Trophoblast cell (in vitro differentiated cells and primary cell): ENCODE measurements at regions not wholly inside any gene's neighbourhood (a gene's known extent, or its start where the extent isn't known, plus 50 kb on each side); places are given as distances from the start of the nearest gene placed in this dataset.
A peak's percentile ranks its signal among the peaks of the same experiment; 100 is the strongest.

Experiments
- DNase-seq, 2 donors: peaks; one replicate each; pipeline ENCODE4 v3.0.0-alpha.2; 2016
- H2AFZ ChIP-seq: 2 replicates; pipeline ENCODE4 v1.6.1; 2013; ENCODE audit warnings: low read length, moderate library complexity, mild to moderate bottlenecking; ENCODE audit not compliant: insufficient read depth, poor library complexity
- H2AK5ac ChIP-seq: 2 replicates; pipeline ENCODE4 v1.6.1; 2013; ENCODE audit warnings: mild to moderate bottlenecking, low read length
- H2BK120ac ChIP-seq: 2 replicates; pipeline ENCODE4 v1.6.1; 2013; ENCODE audit warnings: low read length, mild to moderate bottlenecking, moderate library complexity; ENCODE audit not compliant: insufficient read depth, poor library complexity
- H2BK12ac ChIP-seq: 2 replicates; pipeline ENCODE4 v1.6.1; 2013; ENCODE audit warnings: mild to moderate bottlenecking, low read length, moderate library complexity
- H2BK5ac ChIP-seq: 2 replicates; pipeline ENCODE4 v1.6.1; 2013; ENCODE audit warnings: low read length, low read depth, moderate library complexity, mild to moderate bottlenecking; ENCODE audit not compliant: poor library complexity
- H3K14ac ChIP-seq: 2 replicates; pipeline ENCODE4 v1.6.1; 2013; ENCODE audit warnings: mild to moderate bottlenecking, low read length
- H3K18ac ChIP-seq: 2 replicates; pipeline ENCODE4 v1.6.1; 2013; ENCODE audit warnings: mild to moderate bottlenecking, low read length
- H3K23ac ChIP-seq: 2 replicates; pipeline ENCODE4 v1.6.1; 2013; ENCODE audit warnings: low read length
- H3K27ac ChIP-seq: 2 replicates; pipeline ENCODE4 v1.5.1; 2013; ENCODE audit warnings: low read depth, mild to moderate bottlenecking, inconsistent platforms, low read length, moderate library complexity
- H3K27me3 ChIP-seq: 2 replicates; pipeline ENCODE4 v1.6.1; 2013; ENCODE audit warnings: inconsistent platforms, mild to moderate bottlenecking, low read length, moderate library complexity; ENCODE audit not compliant: insufficient read depth
- H3K36me3 ChIP-seq, 2 experiments: 1 replicate in 1 of 2; 2 replicates in 1 of 2; pipeline ENCODE4 v1.6.1; 2013; ENCODE audit warnings: low read length in 2 of 2, mild to moderate bottlenecking in 2 of 2, moderate library complexity in 1 of 2; ENCODE audit not compliant: insufficient read depth in 2 of 2, control insufficient read depth in 1 of 2
- H3K4ac ChIP-seq: 2 replicates; pipeline ENCODE4 v1.6.1; 2013; ENCODE audit warnings: low read depth, mild to moderate bottlenecking, low read length, moderate library complexity
- H3K4me1 ChIP-seq, 2 experiments: 1 replicate in 1 of 2; 2 replicates in 1 of 2; pipeline ENCODE4 v1.6.1; 2013; ENCODE audit warnings: low read length in 2 of 2, mild to moderate bottlenecking in 2 of 2, moderate library complexity in 1 of 2; ENCODE audit not compliant: insufficient read depth in 2 of 2, control insufficient read depth in 1 of 2
- H3K4me2 ChIP-seq: 2 replicates; pipeline ENCODE4 v1.6.1; 2013; ENCODE audit warnings: inconsistent platforms, mild to moderate bottlenecking, low read length, moderate library complexity
- H3K4me3 ChIP-seq: 2 replicates; pipeline ENCODE4 v1.5.1; 2013; ENCODE audit warnings: mild to moderate bottlenecking, low read depth, low read length, inconsistent platforms
- H3K79me1 ChIP-seq: one replicate; pipeline ENCODE4 v1.6.1; 2013; ENCODE audit warnings: low read length
- H3K79me2 ChIP-seq: 2 replicates; pipeline ENCODE4 v1.6.1; 2013; ENCODE audit warnings: low read length, mild to moderate bottlenecking; ENCODE audit not compliant: control insufficient read depth, insufficient read depth, poor library complexity
- H3K9ac ChIP-seq: 2 replicates; pipeline ENCODE4 v1.6.1; 2013; ENCODE audit warnings: mild to moderate bottlenecking, low read length
- H3K9me3 ChIP-seq: 2 replicates; pipeline ENCODE4 v1.6.1; 2013; ENCODE audit warnings: low read depth, mild to moderate bottlenecking, control low read depth, inconsistent platforms, low read length; ENCODE audit not compliant: insufficient read depth
- H4K12ac ChIP-seq: 2 replicates; pipeline ENCODE4 v1.6.1; 2013; ENCODE audit warnings: low read depth, mild to moderate bottlenecking, low read length, moderate library complexity
- H4K8ac ChIP-seq: 2 replicates; pipeline ENCODE4 v1.6.1; 2013; ENCODE audit warnings: low read depth, mild to moderate bottlenecking, low read length, moderate library complexity
- H4K91ac ChIP-seq: one replicate; pipeline ENCODE4 v1.6.1; 2013; ENCODE audit warnings: low read depth, mild to moderate bottlenecking, low read length, moderate library complexity
- WGBS: extraction: QIAGEN DNeasy Blood & Tissue Kit; methylation state at CpG from one replicate; pipeline ENCODE4 v1.1.7; 2013; ENCODE audit warnings: missing lambda C conversion rate; ENCODE audit not compliant: insufficient read length, insufficient coverage; ENCODE audit errors: extremely low coverage; 5-methylcytosine and 5-hydroxymethylcytosine counted together

DNA sequence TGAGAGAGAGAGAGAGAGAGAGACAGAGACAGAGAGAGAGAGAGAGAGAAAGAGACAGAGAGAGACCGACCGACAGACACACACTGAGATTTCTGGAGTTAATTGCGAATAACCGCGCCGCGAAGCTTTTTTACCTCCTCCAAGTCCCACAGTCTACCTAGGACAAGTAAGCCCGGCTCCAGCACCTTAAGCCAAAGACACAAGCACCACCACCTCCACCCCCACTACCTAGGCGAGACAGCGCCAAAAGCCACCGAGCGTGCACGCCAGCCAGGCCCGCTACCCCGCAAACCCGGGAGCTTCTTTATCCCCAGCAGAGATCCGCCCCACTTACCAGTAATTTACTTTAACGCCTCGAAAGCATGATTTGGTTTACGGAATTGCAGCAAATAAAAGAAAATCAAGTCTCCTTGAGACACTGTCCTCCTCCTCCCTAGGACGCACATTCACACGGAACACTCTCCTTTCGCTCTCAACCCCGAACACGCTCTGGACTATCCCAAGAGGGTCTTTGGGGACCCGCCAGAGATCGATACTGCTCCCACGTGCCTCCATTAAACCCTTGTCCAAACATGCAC, 649.6 kb upstream of the DIPK2B start:
- peak overlapping the region; percentile 61 for H4K91ac ChIP-seq
- DNase-seq, result peak in 1 of 2 donors; percentile 3
- H3K4me1 ChIP-seq, result peaks cover 0 to 2% of the 10 kb centered on the region in 2 experiments
- peak overlapping the region; percentile 85 for H3K9ac ChIP-seq
- no peak overlapping the region for H2BK12ac ChIP-seq
- H3K9me3 ChIP-seq, result no peaks in the 10 kb centered on the region
- H2BK120ac ChIP-seq, result peak overlapping the region; percentile 10
- peak overlapping the region; percentile 44 for H4K12ac ChIP-seq
- no CpG with 5 or more reads among the region's 28 CpGs for whole genome bisulfite sequencing
- H3K4me2 ChIP-seq, result peak overlapping the region; percentile 64
- peak overlapping the region; percentile 79 for H3K4me3 ChIP-seq
- peak overlapping the region; percentile 53 for H4K8ac ChIP-seq
- H3K27me3 ChIP-seq, result no peaks in the 10 kb centered on the region
- H3K14ac ChIP-seq, result peak overlapping the region; percentile 55
- peaks cover 16% of the 10 kb centered on the region for H3K79me2 ChIP-seq
- no peak overlapping the region for H3K23ac ChIP-seq
- H3K36me3 ChIP-seq, result peaks cover 10% of the 10 kb centered on the region in 2 experiments
- H3K79me1 ChIP-seq, result peaks cover 19% of the 10 kb centered on the region
- peak overlapping the region; percentile 71 for H2AFZ ChIP-seq
- peak overlapping the region; percentile 35 for H3K4ac ChIP-seq
- H3K27ac ChIP-seq, result peak overlapping the region; percentile 80
- H2BK5ac ChIP-seq, result peak overlapping the region; percentile 87
- H2AK5ac ChIP-seq, result no peak overlapping the region
- peak overlapping the region; percentile 86 for H3K18ac ChIP-seq

- H3K9me3 ChIP-seq, result no peaks in the 10 kb centered on the region
- H2BK12ac ChIP-seq, result no peak overlapping the region
- no peaks in the 10 kb centered on the region for H3K27me3 ChIP-seq
- no peak overlapping the region for H2BK5ac ChIP-seq
- no peak overlapping the region for H2AFZ ChIP-seq
- no peak overlapping the region for H3K4ac ChIP-seq
- H2AK5ac ChIP-seq, result no peak overlapping the region
- H3K79me2 ChIP-seq, result peaks cover 16% of the 10 kb centered on the region
- peak overlapping the region; percentile 64 for H3K4me2 ChIP-seq
- H3K36me3 ChIP-seq, result peaks cover 12 to 14% of the 10 kb centered on the region in 2 experiments
- H3K27ac ChIP-seq, result no peak overlapping the region
- WGBS, result no CpG with 5 or more reads among the region's 9 CpGs
- no peak overlapping the region for H4K91ac ChIP-seq
- no peak overlapping the region for H3K23ac ChIP-seq
- no peak overlapping the region for H3K4me3 ChIP-seq
- H2BK120ac ChIP-seq, result no peak overlapping the region
- no peak overlapping the region for H3K9ac ChIP-seq
- H4K8ac ChIP-seq, result no peak overlapping the region
- peaks cover 0 to 2% of the 10 kb centered on the region in 2 experiments for H3K4me1 ChIP-seq
- no peak overlapping the region for H3K18ac ChIP-seq
- no peak overlapping the region for H3K14ac ChIP-seq
- DNase-seq, result peak in 1 of 2 donors; percentile 30
- peaks cover 19% of the 10 kb centered on the region for H3K79me1 ChIP-seq
- no peak overlapping the region for H4K12ac ChIP-seq
These were observed 648.7 kb upstream of the DIPK2B start for GRCh38 chrX:45849261-45849862.

- no peak overlapping the region for H3K4me3 ChIP-seq
- WGBS, result no CpG with 5 or more reads among the region's 5 CpGs
- H3K23ac ChIP-seq, result no peak overlapping the region
- DNase-seq, result no peak
- H4K91ac ChIP-seq, result no peak overlapping the region
- H3K4ac ChIP-seq, result no peak overlapping the region
- no peak overlapping the region for H3K27ac ChIP-seq
- no peak overlapping the region for H3K9ac ChIP-seq
- peaks cover 0 to 2% of the 10 kb centered on the region in 2 experiments for H3K4me1 ChIP-seq
- no peak overlapping the region for H3K4me2 ChIP-seq
- no peak overlapping the region for H2AFZ ChIP-seq
- H4K12ac ChIP-seq, result no peak overlapping the region
- no peak overlapping the region for H2BK120ac ChIP-seq
- H3K79me1 ChIP-seq, result peaks cover 19% of the 10 kb centered on the region
- H3K27me3 ChIP-seq, result no peaks in the 10 kb centered on the region
- no peaks in the 10 kb centered on the region for H3K9me3 ChIP-seq
- H2BK5ac ChIP-seq, result no peak overlapping the region
- H4K8ac ChIP-seq, result no peak overlapping the region
- H2AK5ac ChIP-seq, result no peak overlapping the region
- peaks cover 16% of the 10 kb centered on the region for H3K79me2 ChIP-seq
- no peak overlapping the region for H3K14ac ChIP-seq
- peaks cover 14% of the 10 kb centered on the region in 2 experiments for H3K36me3 ChIP-seq
- no peak overlapping the region for H2BK12ac ChIP-seq
- H3K18ac ChIP-seq, result no peak overlapping the region
These were observed 647.3 kb upstream of the DIPK2B start for GRCh38 chrX:45847961-45848360.

- Histone ChIP-seq H3K14ac (no peak overlapping the region), H3K4me3 (no peak overlapping the region), H3K27me3 (no peaks in the 10 kb centered on the region), H3K79me1 (peaks cover 16% of the 10 kb centered on the region), H3K4me1 (peaks cover 0 to 2% of the 10 kb centered on the region in 2 experiments), H3K18ac (no peak overlapping the region), H4K8ac (no peak overlapping the region), H2AFZ (no peak overlapping the region), H2AK5ac (no peak overlapping the region), H3K79me2 (peaks cover 13% of the 10 kb centered on the region), H3K9me3 (no peaks in the 10 kb centered on the region), H4K91ac (no peak overlapping the region), H2BK12ac (no peak overlapping the region), H3K27ac (no peak overlapping the region), H3K9ac (no peak overlapping the region), H3K36me3 (peaks cover 14 to 16% of the 10 kb centered on the region in 2 experiments), H2BK120ac (no peak overlapping the region), H3K4me2 (no peak overlapping the region), H2BK5ac (no peak overlapping the region), H3K4ac (no peak overlapping the region), H3K23ac (no peak overlapping the region), H4K12ac (no peak overlapping the region)
- WGBS, result no CpG with 5 or more reads among the region's 5 CpGs
- DNase-seq, result no peak
These were observed 645.7 kb upstream of the DIPK2B start for GRCh38 chrX:45846328-45846727.
